ENCODE measurements at regions not wholly inside any gene's neighbourhood (a gene's known extent, or its start where the extent isn't known, plus 50 kb on each side); places are given as distances from the start of the nearest gene placed in this dataset.

- no peak overlapping the region for H3K27ac ChIP-seq
- TF ChIP-seq ZFX (IDR thresholded peaks at IDR 0.05), result no peak
- TF ChIP-seq, protein P1, sequence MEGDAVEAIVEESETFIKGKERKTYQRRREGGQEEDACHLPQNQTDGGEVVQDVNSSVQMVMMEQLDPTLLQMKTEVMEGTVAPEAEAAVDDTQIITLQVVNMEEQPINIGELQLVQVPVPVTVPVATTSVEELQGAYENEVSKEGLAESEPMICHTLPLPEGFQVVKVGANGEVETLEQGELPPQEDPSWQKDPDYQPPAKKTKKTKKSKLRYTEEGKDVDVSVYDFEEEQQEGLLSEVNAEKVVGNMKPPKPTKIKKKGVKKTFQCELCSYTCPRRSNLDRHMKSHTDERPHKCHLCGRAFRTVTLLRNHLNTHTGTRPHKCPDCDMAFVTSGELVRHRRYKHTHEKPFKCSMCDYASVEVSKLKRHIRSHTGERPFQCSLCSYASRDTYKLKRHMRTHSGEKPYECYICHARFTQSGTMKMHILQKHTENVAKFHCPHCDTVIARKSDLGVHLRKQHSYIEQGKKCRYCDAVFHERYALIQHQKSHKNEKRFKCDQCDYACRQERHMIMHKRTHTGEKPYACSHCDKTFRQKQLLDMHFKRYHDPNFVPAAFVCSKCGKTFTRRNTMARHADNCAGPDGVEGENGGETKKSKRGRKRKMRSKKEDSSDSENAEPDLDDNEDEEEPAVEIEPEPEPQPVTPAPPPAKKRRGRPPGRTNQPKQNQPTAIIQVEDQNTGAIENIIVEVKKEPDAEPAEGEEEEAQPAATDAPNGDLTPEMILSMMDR (conservative IDR thresholded peaks at IDR 0.05), result no peak
Measured at GRCh38 chr18:24735624-24736231, 275.3 kb downstream of the HRH4 start.

DNA sequence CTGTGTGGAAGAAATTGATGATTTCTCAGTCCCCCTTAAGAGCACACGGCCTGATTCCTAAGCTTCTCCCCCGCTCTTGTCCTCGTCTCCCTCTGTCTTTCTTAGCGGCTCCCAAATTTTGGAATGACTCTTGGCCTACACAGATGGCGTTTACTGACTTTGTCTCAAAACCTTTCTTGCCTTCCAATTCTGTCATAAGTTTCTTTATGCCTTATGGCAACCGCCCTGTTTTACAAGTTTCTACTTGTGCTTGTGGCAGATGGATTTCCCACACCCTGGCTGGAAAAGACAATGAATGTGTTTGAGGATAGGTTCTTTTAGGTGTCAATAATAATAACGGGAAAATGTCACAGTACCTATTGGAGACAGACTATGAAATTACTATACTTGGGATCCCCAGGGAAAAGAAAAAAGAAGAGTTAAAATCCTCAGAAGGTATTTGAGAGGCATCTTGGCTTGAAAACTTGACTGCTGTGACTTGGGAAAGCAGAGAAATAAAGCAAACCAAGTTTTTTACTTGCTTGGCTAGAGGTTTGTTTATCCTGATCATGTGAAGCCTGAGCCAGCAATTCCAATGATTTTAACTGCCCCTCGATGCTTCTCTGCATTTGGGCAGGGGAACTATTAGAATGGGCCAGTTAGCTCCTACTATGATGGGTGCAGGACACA, 276.4 kb downstream of the HRH4 start:
- H3K27ac ChIP-seq, result no peak overlapping the region
- TF ChIP-seq, protein P1 (conservative IDR thresholded peaks at IDR 0.05), result no peak
- TF ChIP-seq ZFX (IDR thresholded peaks at IDR 0.05), result no peak

DNA sequence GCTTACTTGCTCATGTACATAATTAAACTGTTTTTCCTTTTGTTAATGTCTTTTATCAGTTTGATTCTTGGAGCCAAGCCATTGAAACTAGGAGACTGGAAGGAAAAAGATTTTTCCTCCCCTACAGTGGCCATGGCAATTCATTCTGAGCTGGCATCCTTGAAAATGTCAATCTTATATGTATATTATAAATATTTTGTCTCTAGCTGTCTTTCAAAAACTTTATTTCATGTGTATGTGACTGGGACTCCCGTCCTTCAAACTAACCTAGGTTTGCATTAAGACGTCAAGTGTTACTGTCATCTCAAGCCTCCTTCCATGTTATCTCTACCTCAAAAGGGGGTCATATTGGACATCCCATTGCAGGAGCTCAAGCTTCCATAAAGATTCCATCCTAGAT, 280.4 kb downstream of the HRH4 start:
- H3K27ac ChIP-seq, result no peak overlapping the region
- TF ChIP-seq, protein P1 (conservative IDR thresholded peaks at IDR 0.05), result no peak

DNA sequence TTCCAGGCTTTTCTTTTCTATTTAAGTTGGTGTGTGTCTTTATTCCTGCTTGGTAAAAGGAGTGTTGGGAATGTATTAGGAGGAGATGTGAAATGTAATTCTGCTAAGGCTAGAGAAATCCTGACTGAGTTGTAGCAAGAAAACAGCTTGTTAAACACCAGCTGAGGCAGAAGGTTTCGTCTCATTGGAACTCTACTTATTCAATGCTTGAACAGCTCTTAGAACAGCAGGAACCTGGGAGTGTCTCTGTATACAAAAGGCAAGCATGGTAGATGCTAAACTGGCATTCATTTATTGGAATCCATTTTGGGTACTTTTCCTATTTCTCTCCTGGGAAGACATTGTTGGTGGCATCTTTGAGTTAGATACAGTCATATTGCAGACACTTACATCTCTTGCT, 280.9 kb downstream of the HRH4 start:
- TF ChIP-seq, protein P1 (conservative IDR thresholded peaks at IDR 0.05), result no peak
- TF ChIP-seq ZFX (IDR thresholded peaks at IDR 0.05), result no peak
- no peak overlapping the region for H3K27ac ChIP-seq

DNA sequence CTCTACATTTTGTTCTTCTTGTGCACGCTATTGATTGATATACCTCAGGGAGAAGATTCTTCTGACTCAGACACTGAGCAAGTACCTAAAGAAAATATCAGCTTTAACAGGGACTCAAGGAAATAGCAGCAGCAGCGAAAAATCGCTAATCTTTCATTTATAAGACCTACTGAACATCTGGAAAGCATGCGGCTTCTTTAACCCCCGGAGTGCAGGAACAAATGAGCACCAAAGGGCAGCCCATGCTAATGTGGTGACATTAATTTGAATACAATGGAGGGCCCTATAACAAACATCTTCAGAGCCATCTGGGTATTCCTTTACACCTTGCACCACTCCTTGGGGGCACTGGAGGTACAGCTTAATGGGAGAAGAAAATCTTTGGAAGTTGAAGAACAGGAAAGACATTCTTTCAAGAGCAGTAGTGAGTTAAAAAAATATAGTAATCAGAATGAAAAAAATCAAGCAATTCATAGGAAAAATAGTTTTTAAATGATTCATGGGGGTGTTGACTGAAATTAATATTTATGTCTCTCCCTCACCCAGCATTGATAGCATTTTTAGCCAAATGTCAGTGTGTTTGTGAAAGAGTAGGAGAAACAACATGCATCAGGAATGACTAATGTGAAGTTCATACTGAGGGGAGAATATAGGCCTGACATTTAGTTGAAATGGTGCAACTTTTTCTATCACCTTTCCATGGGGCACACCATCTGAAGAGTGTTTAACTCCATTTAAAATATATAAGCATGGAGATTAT, 281.7 kb downstream of the HRH4 start:
- TF ChIP-seq, protein P1 (conservative IDR thresholded peaks at IDR 0.05), result no peak
- no peak for TF ChIP-seq ZFX (IDR thresholded peaks at IDR 0.05)
- no peak overlapping the region for H3K27ac ChIP-seq

- TF ChIP-seq, protein P1 (conservative IDR thresholded peaks at IDR 0.05), result no peak
- no peak for TF ChIP-seq ZFX (IDR thresholded peaks at IDR 0.05)
- H3K27ac ChIP-seq, result no peak overlapping the region
Measured at GRCh38 chr18:24754583-24755253, 294.3 kb downstream of the HRH4 start.
